ENCODE measurements at regions not wholly inside any gene's neighbourhood (a gene's known extent, or its start where the extent isn't known, plus 50 kb on each side); places are given as distances from the start of the nearest gene placed in this dataset.
"Not testable (repeated sequence)": the region's sequence is repeated elsewhere in the genome, so short reads cannot be mapped to it uniquely, and the experiment has no call there.

GRCh38 chr4:24369507-24370029 lies 214.8 kb downstream of the DHX15 start:
- no peak for DNase-seq (ENCODE audit: low read depth in 4 of 4, low spot score in 3 of 4)

- no peak for DNase-seq (ENCODE audit: low read depth in 4 of 4, low spot score in 3 of 4)
These were observed 215.6 kb downstream of the DHX15 start for GRCh38 chr4:24368801-24369200.

- DNase-seq (ENCODE audit: low read depth in 4 of 4, low spot score in 3 of 4): no peak
These were observed 219.5 kb downstream of the DHX15 start for GRCh38 chr4:24364852-24365251.

- DNase-seq (ENCODE audit: low read depth in 4 of 4, low spot score in 3 of 4): no peak
These were observed 220.1 kb downstream of the DHX15 start for GRCh38 chr4:24364249-24364648.

- DNase-seq (ENCODE audit: low read depth in 4 of 4, low spot score in 3 of 4): no peak
These were observed 220.6 kb downstream of the DHX15 start for GRCh38 chr4:24363751-24364150.

- DNase-seq (ENCODE audit: low read depth in 4 of 4, low spot score in 3 of 4): no peak
These were observed 232.2 kb downstream of the DHX15 start for GRCh38 chr4:24352112-24352511.

- DNase-seq (ENCODE audit: low read depth in 4 of 4, low spot score in 3 of 4): not testable (repeated sequence)
These were observed 235.0 kb downstream of the DHX15 start for GRCh38 chr4:24349168-24349996.

- no peak for DNase-seq (ENCODE audit: low read depth in 4 of 4, low spot score in 3 of 4)
These were observed 245.1 kb downstream of the DHX15 start for GRCh38 chr4:24339260-24339659.

GRCh38 chr4:24337451-24338190 lies 246.7 kb downstream of the DHX15 start:
- no peak for DNase-seq (ENCODE audit: low read depth in 4 of 4, low spot score in 3 of 4)

- DNase-seq (ENCODE audit: low read depth in 4 of 4, low spot score in 3 of 4): no peak
These were observed 248.7 kb downstream of the DHX15 start for GRCh38 chr4:24335616-24336015.

- no peak for DNase-seq (ENCODE audit: low read depth in 4 of 4, low spot score in 3 of 4)
These were observed 249.4 kb downstream of the DHX15 start for GRCh38 chr4:24334906-24335305.

GRCh38 chr4:24330573-24330972 lies 253.8 kb downstream of the DHX15 start:
- DNase-seq (ENCODE audit: low read depth in 4 of 4, low spot score in 3 of 4): no peak

- DNase-seq (ENCODE audit: low read depth in 4 of 4, low spot score in 3 of 4): no peak
These were observed 254.2 kb downstream of the DHX15 start for GRCh38 chr4:24330172-24330571.

- no peak for DNase-seq (ENCODE audit: low read depth in 4 of 4, low spot score in 3 of 4)
These were observed 255.6 kb downstream of the DHX15 start for GRCh38 chr4:24328711-24329110.

- DNase-seq (ENCODE audit: low read depth in 4 of 4, low spot score in 3 of 4): no peak
These were observed 256.0 kb downstream of the DHX15 start for GRCh38 chr4:24328310-24328709.

GRCh38 chr4:24322995-24323394 lies 261.4 kb downstream of the DHX15 start:
- DNase-seq (ENCODE audit: low read depth in 4 of 4, low spot score in 3 of 4): no peak

- DNase-seq (ENCODE audit: low read depth in 4 of 4, low spot score in 3 of 4): no peak
These were observed 261.8 kb downstream of the DHX15 start for GRCh38 chr4:24322511-24322910.

- no peak for DNase-seq (ENCODE audit: low read depth in 4 of 4, low spot score in 3 of 4)
These were observed 262.7 kb downstream of the DHX15 start for GRCh38 chr4:24321616-24322015.

GRCh38 chr4:24321131-24321530 lies 263.2 kb downstream of the DHX15 start:
- no peak for DNase-seq (ENCODE audit: low read depth in 4 of 4, low spot score in 3 of 4)

GRCh38 chr4:24319387-24319786 lies 265.0 kb downstream of the DHX15 start:
- no peak for DNase-seq (ENCODE audit: low read depth in 4 of 4, low spot score in 3 of 4)

- DNase-seq (ENCODE audit: low read depth in 4 of 4, low spot score in 3 of 4): no peak
These were observed 269.3 kb downstream of the DHX15 start for GRCh38 chr4:24315056-24315455.

Measured in right renal pelvis (tissue), 4 donors.